Gastrocnemius medialis (tissue), 4 donors: ENCODE measurements at regions not wholly inside any gene's neighbourhood (a gene's known extent, or its start where the extent isn't known, plus 50 kb on each side); places are given as distances from the start of the nearest gene placed in this dataset.

Experiments
- ATAC-seq, 2 donors: fragments of 150-250 bp; one replicate each; pipeline ENCODE4 v1.9.1; 2016
- DNase-seq, 2 donors: peaks; one replicate each; pipeline ENCODE4 v3.0.0-alpha.2; 2019
- H3K27ac ChIP-seq, 4 donors: fragments of 200-600 bp; sonication (generic); 1 replicate in 1 of 4; 2 replicates in 3 of 4; pipeline ENCODE4 v1.5.1; 2016 to 2018; ENCODE audit warnings: mild to moderate bottlenecking in 2 of 4, moderate library complexity in 1 of 4
- H3K27me3 ChIP-seq, 3 donors: fragments of 200-600 bp; sonication (generic) in 2 of 3; 1 replicate in 1 of 3; 2 replicates in 2 of 3; pipeline versions ENCODE4 v1.5.1 to v1.6.0; 2016 to 2019; ENCODE audit warnings: mild to moderate bottlenecking in 1 of 3, moderate library complexity in 1 of 3
- H3K36me3 ChIP-seq, 2 donors: fragments of 200-600 bp; sonication (generic) in 1 of 2; one replicate each; pipeline ENCODE4 v1.5.1; 2017 to 2018
- H3K4me1 ChIP-seq, 2 donors: fragments of 200-600 bp; sonication (generic) in 1 of 2; one replicate each; pipeline ENCODE4 v1.5.1; 2016 to 2017; ENCODE audit warnings: mild to moderate bottlenecking in 2 of 2
- H3K4me3 ChIP-seq, 4 donors: fragments of 200-600 bp; sonication (generic) in 3 of 4; 1 replicate in 1 of 4; 2 replicates in 3 of 4; pipeline ENCODE4 v1.5.1; 2016 to 2019; ENCODE audit warnings: mild to moderate bottlenecking in 2 of 4
- H3K9me3 ChIP-seq, 3 donors: fragments of 200-600 bp; sonication (generic) in 2 of 3; 1 replicate in 1 of 3; 2 replicates in 2 of 3; pipeline ENCODE4 v1.5.1; 2016 to 2019
- CTCF ChIP-seq, 5 experiments: fragments of 450-650 bp in 3 of 5; fragments of 200-600 bp in 2 of 5; sonication (generic) in 2 of 5; IDR thresholded peaks in 4 of 5; conservative IDR thresholded peaks in 1 of 5; 1 replicate in 4 of 5; 2 replicates in 1 of 5; pipeline ENCODE4 v1.5.1; 2016 to 2019; ENCODE audit warnings: antibody characterized with exemption in 5 of 5, mild to moderate bottlenecking in 3 of 5, moderate library complexity in 3 of 5
- POLR2A ChIP-seq, 2 donors: fragments of 450-650 bp; IDR thresholded peaks; one replicate each; pipeline ENCODE4 v1.6.1; 2017; ENCODE audit warnings: antibody characterized with exemption in 2 of 2, mild to moderate bottlenecking in 2 of 2, moderate library complexity in 2 of 2
- in situ Hi-C, 4 donors: fragments of 200-750 bp; cut with MboI; loops; one replicate each; pipeline versions ENCODE4 v1.15.0 to v1.8.0; 2017; ENCODE audit warnings: low sequenced_read_pairs in 4 of 4
- intact Hi-C: fragments of 100-400 bp; cut with DNase I; formaldehyde crosslinking; loops from one replicate; pipeline ENCODE4 v1.15.1; 2023; ENCODE audit warnings: low total_unique reads

GRCh38 chr1:55558515-55558914, 343.4 kb upstream of the USP24 start:
- H3K9me3 ChIP-seq = no peaks in the 10 kb centered on the region
- ATAC-seq (no peak), DNase-seq (no peak)
- no peaks in the 10 kb centered on the region for H3K27me3 ChIP-seq
- no peak overlapping the region for H3K4me3 ChIP-seq
- no peak for TF ChIP-seq CTCF (IDR thresholded peaks at IDR 0.05 in 4 of 5, conservative IDR thresholded peaks at IDR 0.05 in 1 of 5)
- no peak for TF ChIP-seq POLR2A (IDR thresholded peaks at IDR 0.05)
- in situ Hi-C loops = no loop called here
- H3K27ac ChIP-seq = no peak overlapping the region
- intact Hi-C loops = no loop called here
- no peaks in the 10 kb centered on the region for H3K36me3 ChIP-seq
- H3K4me1 ChIP-seq = peaks cover 0 to 3% of the 10 kb centered on the region in 2 donors

GRCh38 chr1:55555956-55556725, 341.0 kb upstream of the USP24 start:
- TF ChIP-seq CTCF (IDR thresholded peaks at IDR 0.05 in 4 of 5, conservative IDR thresholded peaks at IDR 0.05 in 1 of 5) (no peak), POLR2A (IDR thresholded peaks at IDR 0.05) (no peak)
- Histone ChIP-seq H3K4me3 (no peak overlapping the region), H3K9me3 (no peaks in the 10 kb centered on the region), H3K36me3 (no peaks in the 10 kb centered on the region), H3K4me1 (peaks cover 0 to 3% of the 10 kb centered on the region in 2 donors), H3K27me3 (no peaks in the 10 kb centered on the region), H3K27ac (no peak overlapping the region)
- in situ Hi-C loops (no loop called here), intact Hi-C loops (no loop called here)
- DNase-seq (no peak), ATAC-seq (no peak)

- in situ Hi-C loops (no loop called here), intact Hi-C loops (no loop called here)
- no peaks in the 10 kb centered on the region for H3K36me3 ChIP-seq
- DNase-seq (no peak), ATAC-seq (no peak)
- no peak for TF ChIP-seq POLR2A (IDR thresholded peaks at IDR 0.05)
- no peak for TF ChIP-seq CTCF (IDR thresholded peaks at IDR 0.05 in 4 of 5, conservative IDR thresholded peaks at IDR 0.05 in 1 of 5)
- H3K4me1 ChIP-seq = peaks cover 0 to 3% of the 10 kb centered on the region in 2 donors
- H3K27ac ChIP-seq = no peak overlapping the region
- no peaks in the 10 kb centered on the region for H3K9me3 ChIP-seq
- H3K4me3 ChIP-seq = no peak overlapping the region
- H3K27me3 ChIP-seq = no peaks in the 10 kb centered on the region
Measured at GRCh38 chr1:55554611-55555010, 339.4 kb upstream of the USP24 start.

- Histone ChIP-seq H3K4me3 (no peak overlapping the region), H3K27me3 (no peaks in the 10 kb centered on the region), H3K4me1 (no peaks in the 10 kb centered on the region), H3K9me3 (no peaks in the 10 kb centered on the region), H3K36me3 (no peaks in the 10 kb centered on the region), H3K27ac (no peak overlapping the region)
- in situ Hi-C loops (no loop called here), intact Hi-C loops (no loop called here)
- ATAC-seq (no peak), DNase-seq (no peak)
- TF ChIP-seq POLR2A (IDR thresholded peaks at IDR 0.05) (no peak), CTCF (IDR thresholded peaks at IDR 0.05 in 4 of 5, conservative IDR thresholded peaks at IDR 0.05 in 1 of 5) (no peak)
Measured at GRCh38 chr1:55552636-55553035, 337.5 kb upstream of the USP24 start.

- intact Hi-C loops = no loop called here
- Histone ChIP-seq H3K36me3 (no peaks in the 10 kb centered on the region), H3K27me3 (no peaks in the 10 kb centered on the region), H3K4me1 (no peaks in the 10 kb centered on the region), H3K27ac (no peak overlapping the region), H3K9me3 (no peaks in the 10 kb centered on the region), H3K4me3 (no peak overlapping the region)
- in situ Hi-C loops = no loop called here
- TF ChIP-seq CTCF (IDR thresholded peaks at IDR 0.05 in 4 of 5, conservative IDR thresholded peaks at IDR 0.05 in 1 of 5) (no peak), POLR2A (IDR thresholded peaks at IDR 0.05) (no peak)
- DNase-seq (no peak), ATAC-seq (no peak)
Measured at GRCh38 chr1:55547405-55547804, 332.2 kb upstream of the USP24 start.
